GM18868 (cell line): ENCODE measurements at regions not wholly inside any gene's neighbourhood (a gene's known extent, or its start where the extent isn't known, plus 50 kb on each side); places are given as distances from the start of the nearest gene placed in this dataset.
"Not testable (repeated sequence)": the region's sequence is repeated elsewhere in the genome, so short reads cannot be mapped to it uniquely, and the experiment has no call there.

Experiments
- ATAC-seq: cut with Tn5 transposase; IDR thresholded peaks from one replicate; pipeline ENCODE4 v1.9.1; 2021; ENCODE audit warnings: mild to moderate bottlenecking, moderate library complexity; ENCODE audit not compliant: unreplicated experiment

DNA sequence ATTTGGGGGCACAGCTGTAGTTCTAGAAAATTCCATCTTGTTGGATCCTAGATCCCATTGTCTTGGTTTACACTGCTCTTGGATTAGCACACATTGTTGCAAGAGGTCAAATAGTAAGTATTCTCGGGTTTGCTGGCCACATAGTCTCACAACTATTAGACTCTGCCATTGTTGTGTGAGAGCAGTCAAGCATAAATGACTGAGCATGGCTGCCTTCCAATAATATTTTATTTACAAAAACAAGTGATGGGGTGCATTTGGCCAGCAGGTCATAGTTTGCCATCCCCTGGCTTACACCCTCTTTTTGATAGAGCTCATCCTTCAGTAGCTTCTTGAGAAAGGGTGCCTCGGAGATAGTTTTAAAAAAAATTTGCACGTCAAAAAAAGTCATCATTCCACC is 77.9 kb upstream of the ALX4 start:
- ATAC-seq = no peak

DNA sequence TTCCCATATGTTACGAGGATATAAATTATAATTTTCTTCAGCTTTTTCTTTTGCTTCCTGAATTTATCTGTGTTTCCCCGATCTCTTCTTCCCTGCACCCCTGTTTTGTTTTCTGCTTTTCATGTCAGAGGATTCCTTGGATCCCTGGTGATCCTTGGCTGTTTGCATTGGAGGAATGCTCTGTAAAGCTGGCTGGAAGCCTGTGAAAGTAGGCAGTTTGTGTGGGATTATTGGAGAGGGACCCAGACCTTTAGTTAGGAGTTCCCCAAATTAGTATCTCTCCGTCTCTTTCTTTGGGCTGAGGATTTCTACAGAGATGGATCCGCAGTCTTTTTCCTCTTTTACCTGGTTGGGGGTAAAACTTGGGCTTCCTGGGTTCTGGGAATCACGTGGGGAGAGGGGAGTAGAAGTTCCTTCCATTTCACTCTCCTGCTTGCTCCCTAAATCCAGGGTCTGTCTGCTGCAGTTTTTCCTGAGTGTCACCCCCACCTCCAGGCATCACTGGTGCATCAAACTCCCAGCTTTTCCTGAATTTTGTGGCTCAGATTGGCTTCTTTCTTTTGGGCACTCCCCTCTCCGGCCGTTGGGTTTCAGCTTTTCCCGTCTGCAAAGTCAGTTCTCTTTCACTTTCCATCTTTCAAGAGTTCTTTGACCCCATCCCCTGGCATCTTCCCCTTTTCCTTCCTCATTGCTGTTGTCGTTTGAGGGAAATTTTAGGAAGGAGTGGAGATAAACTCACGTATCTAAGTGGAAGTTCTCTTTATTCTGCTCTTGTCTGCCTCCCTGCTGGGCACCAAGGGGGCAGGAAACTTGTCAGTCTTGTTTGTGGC is 79.1 kb upstream of the ALX4 start:
- ATAC-seq = no peak

DNA sequence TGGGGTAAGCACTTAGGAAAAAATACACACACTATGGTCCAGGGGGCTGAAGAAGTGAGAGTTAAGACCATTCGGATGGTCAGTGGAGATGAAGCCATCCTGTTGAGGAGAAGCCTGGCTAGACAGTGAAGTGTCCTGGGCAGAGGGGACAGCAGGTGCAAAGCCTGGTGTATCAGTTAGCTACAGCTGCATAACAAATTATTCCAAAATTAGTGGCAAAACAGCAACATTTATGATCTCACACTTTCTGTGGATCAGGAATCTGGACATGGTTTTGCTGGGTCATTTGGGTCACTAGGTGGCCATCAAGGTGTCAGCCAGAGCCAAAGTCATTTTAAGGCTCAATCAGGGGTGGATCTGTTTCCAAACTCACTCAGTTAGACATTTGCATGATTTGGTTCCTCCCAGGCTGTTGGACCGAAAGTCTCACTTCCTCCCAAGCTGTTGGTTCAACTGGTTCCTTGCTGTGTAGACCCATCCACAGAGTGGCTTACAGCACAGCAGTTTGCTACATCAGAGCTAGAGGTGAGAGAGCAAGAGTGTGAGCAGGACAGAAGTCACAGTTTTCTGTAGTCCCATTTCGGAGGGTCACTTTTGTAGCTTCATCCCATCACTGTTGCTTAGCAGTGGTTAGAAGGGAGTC is 80.1 kb upstream of the ALX4 start:
- ATAC-seq = no peak

- not testable (repeated sequence) for ATAC-seq
These were observed 81.1 kb upstream of the ALX4 start for GRCh38 chr11:44391004-44391403.

DNA sequence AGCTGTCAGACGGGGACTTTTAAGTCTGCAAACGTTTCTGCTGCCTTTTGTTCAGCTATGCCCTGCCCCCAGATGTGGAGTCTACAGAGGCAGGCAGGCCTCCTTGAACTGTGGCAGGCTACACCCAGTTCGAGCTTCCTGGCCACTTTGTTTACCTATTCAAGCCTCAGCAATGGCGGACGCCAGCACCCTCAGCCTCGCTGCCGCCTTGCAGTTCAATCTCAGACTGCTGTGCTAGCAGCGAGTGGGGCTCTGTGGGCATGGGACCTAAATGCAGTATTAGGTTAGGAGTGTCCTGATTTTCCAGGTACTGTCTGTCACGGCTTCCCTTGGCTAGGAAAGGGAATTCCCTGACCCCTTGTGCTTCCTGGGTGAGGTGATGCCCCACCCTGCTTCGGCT is 86.8 kb upstream of the ALX4 start:
- ATAC-seq = not testable (repeated sequence)

DNA sequence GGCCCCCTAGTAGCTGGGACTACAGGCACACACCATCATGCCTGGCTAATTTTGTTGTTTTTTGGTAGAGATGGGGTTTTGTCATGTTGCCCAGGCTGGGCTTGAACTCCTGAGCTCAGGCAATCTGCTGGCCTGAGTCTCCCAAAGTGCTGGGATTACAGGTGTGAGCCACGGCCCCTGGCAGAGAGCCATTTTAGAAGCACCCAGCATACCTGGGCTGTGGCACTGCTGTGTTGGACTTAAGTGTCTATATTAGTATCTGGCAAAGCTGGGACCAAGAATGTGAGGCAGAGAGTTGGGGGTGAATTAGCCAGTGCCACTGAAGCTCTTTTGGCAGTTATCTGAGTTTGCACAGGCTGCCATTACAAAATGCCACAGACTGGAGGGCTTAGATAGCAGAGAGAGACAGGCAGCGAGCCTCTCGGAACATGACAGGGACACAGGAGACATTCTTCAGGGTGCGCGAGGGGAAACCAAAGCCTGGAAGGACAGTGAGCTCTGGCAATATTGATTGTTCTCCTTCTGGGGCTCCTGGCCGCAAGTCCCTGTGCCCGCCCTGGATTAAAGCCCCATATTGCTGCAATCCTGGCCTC is 87.7 kb upstream of the ALX4 start:
- ATAC-seq = no peak

GRCh38 chr11:44398266-44399030 is 88.5 kb upstream of the ALX4 start:
- ATAC-seq = no peak

- no peak for ATAC-seq
These were observed 90.0 kb upstream of the ALX4 start for GRCh38 chr11:44399968-44400367.

DNA sequence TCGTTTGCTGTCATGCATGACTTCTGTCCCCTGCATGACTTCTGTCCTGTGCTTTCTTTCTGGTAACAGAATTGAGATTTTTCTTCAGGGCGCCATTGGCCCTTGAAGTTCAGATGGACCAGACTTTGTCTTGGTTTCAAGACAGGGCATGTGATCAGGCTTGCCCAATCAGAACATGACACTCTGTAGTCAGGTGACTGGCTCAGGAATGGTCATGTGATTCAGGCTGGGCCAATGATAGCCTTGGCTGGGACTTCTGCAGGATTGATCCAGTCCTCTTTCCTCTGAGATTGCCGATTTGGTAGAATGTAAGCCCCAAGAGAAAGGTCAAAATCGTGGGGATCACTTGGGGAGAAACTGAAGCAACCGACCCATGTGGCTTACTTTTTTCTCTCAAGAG is 90.5 kb upstream of the ALX4 start:
- ATAC-seq = no peak

- ATAC-seq = no peak
These were observed 92.6 kb upstream of the ALX4 start for GRCh38 chr11:44402466-44403075.

DNA sequence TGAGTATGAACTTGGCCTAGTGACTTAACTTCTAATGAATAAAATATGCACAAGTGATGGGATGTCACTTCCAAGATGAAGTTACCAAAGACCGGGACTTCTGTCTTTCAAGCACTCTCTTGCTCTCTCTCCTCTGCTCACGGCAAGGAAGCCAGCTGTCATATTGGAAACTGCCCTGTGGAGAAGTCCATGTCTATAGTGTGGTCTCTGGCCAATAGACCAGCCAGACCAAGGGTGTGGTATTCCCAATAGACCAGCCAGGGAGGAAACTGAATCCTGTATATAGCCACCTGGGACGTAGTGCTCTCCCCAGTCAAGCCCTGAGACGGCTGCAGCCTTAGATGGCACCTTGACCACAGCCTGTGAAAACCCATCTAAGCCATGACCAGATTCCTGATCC is 93.2 kb upstream of the ALX4 start:
- ATAC-seq = no peak

- no peak for ATAC-seq
These were observed 93.8 kb upstream of the ALX4 start for GRCh38 chr11:44403587-44404273.

- no peak for ATAC-seq
These were observed 94.4 kb upstream of the ALX4 start for GRCh38 chr11:44404301-44404700.

DNA sequence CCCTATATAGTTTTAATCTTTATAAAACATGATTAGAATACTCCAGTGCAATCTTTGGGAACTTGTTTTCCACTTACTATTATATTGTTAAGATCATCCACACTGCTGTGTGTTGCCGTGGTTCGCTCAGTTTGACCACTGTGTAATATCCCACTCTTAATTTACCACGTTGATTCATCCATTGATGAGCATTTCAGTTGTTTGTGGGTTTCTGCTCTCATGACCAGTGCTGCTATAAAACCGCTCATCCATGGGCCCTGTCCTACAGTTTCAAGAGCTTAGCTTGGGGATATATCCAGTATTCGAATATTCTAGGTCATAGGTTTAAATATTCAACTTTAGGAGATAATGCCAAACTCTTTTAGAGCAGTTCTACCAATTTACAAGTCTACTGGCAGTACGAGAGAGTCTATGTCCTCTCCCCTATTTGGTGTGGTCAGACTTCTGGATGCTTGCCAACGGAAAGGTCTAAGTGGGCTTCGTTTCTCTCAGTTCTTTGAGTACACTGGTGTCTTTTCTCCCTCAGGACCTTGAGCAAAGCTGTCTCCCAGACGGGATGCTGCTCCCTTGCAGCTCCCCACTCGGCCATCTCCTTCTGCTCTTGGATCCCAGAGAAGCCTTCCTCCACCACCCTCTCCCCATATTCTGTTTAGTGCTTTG is 94.9 kb upstream of the ALX4 start:
- no peak for ATAC-seq

DNA sequence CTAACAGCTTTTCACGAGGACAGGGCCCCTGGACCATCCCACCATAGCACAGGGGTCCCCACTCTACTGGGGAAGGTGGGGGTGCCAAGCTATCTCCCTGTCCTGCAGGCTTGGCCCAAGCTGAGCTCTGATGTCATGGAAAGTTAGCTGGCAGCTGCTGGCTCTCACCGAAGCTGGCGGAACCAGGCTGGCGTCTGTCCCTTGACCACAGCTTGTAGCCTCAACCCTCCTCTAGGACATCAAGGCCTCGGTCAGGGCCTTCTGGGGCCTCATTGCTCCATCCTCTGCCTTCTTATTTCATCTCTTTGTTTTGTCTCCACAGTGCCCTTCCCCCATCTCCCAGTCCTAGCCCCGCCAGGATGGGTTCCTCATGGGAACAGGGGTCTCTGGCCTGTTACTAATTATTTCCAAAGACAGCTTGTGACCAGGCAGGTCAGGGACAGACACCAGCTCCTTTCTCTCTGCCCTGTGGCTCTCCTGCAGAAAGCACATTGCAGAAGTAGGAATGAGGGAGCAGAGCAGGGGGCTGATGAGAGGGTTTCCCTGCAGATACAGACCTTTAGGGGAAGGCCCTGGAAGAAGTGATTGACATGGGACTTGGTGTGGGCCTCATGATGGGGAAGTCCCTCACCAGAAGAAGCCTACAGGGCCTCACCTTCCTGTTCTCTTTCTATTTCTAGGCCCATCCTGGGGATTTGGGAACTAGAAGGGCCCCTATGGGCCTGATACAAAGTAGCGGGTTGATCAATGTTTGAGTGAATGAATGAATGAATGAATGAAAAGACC is 97.5 kb upstream of the ALX4 start:
- ATAC-seq = no peak

GRCh38 chr11:44408141-44408540 is 98.2 kb upstream of the ALX4 start:
- no peak for ATAC-seq

- no peak for ATAC-seq
These were observed 99.0 kb upstream of the ALX4 start for GRCh38 chr11:44408711-44409470.

DNA sequence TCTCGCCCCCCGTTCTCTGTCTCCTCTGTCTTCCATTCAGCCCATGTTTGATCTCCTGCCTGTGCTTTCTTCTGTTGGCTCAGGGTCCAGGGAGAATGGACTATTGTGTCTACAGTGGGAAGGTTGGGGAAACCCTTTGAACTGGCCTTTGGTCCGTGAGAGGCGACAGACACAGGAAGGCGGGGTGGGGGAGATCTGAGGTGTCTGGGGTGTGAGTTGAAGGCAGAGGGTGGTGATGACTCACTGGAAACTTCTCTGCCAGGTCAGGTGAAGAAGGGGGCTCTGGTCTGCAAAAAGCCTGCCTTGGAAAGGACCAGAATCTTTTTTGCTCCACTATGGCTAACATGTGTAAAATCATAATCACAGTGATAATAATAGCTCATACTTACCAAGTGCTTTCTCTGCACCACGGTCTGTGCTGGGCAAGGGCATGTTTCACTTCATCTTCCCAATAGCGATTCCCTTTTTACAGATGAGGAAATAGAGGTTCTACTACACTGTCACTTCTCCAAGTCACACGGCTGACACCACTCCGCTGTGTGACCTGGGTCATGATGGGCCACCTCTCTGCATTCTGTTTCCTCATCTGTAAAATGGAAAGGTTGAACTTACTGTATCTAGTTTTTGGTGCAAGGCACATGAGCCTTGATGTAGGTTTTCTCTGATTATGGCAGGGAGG is 99.8 kb upstream of the ALX4 start:
- peak; percentile 69 for ATAC-seq
